Activated CD4-positive, alpha-beta T cell treated with anti-CD3 and anti-CD28 coated beads, Interleukin-2, Interleukin-4, amounts not matched to agents 100 ng/mL and 50 ng/mL, durations not matched to agents 16 hours and 8 hours (primary cell): ENCODE measurements at regions not wholly inside any gene's neighbourhood (a gene's known extent, or its start where the extent isn't known, plus 50 kb on each side); places are given as distances from the start of the nearest gene placed in this dataset.
"Not testable (repeated sequence)": the region's sequence is repeated elsewhere in the genome, so short reads cannot be mapped to it uniquely, and the experiment has no call there.

Experiments
- DNase-seq: peaks from one replicate; pipeline ENCODE4 v3.0.0-alpha.2; 2020; ENCODE audit warnings: low spot score

DNA sequence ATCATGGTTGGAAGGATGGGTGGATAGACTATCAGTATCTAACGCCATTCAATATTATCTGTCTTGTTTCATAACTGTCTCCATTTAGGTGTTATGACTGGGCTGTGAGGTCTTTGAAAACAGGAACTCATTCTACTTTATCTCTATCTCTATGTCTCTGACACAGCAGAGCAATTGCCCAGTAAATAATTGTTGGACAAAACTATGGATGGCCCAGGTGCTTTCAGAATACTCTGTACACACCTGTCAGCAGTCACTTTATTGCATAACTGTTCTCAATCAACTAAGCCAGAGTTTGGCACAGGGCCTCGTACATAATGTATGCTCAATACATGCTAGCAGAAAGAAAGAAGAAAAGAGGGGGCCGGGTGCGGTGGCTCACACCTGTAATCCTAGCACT is 210.3 kb downstream of the OPA1 start:
- no peak for DNase-seq

- DNase-seq, result no peak
Observed at GRCh38 chr3:193805448-193805847, 212.4 kb downstream of the OPA1 start.

GRCh38 chr3:193808317-193808716 is 215.3 kb downstream of the OPA1 start:
- DNase-seq, result no peak

- DNase-seq, result no peak
Observed at GRCh38 chr3:193809106-193809505, 216.1 kb downstream of the OPA1 start.

DNA sequence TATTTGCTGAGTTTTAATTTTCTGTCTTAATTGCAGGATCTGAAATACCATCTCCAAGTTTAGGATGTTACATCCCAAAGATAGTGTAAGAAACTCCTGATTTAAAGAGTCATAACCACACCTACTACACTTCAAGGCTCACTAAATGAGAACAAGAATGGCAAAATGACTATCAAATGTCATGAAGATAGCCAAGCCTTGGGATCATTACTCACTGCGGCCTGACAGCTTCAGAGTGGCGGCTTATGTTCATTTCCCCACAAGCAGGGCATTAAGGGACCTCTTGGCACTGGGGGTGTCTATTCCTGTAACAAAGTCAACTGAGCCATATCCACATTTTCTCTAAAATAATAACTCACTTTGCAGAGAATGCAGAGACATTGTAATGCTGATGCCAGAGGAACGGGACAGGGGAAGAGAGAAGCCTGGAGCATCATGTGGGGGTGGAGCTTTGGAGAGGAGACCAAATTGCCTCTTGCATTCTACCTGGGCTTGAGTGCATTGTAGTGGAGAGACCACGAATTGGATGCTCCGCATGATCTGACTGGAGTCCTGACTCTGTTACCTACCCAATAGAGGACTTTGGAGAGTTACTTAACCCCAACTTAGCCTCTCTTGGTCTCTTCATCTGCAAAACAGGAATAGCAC is 219.2 kb downstream of the OPA1 start:
- no peak for DNase-seq

DNA sequence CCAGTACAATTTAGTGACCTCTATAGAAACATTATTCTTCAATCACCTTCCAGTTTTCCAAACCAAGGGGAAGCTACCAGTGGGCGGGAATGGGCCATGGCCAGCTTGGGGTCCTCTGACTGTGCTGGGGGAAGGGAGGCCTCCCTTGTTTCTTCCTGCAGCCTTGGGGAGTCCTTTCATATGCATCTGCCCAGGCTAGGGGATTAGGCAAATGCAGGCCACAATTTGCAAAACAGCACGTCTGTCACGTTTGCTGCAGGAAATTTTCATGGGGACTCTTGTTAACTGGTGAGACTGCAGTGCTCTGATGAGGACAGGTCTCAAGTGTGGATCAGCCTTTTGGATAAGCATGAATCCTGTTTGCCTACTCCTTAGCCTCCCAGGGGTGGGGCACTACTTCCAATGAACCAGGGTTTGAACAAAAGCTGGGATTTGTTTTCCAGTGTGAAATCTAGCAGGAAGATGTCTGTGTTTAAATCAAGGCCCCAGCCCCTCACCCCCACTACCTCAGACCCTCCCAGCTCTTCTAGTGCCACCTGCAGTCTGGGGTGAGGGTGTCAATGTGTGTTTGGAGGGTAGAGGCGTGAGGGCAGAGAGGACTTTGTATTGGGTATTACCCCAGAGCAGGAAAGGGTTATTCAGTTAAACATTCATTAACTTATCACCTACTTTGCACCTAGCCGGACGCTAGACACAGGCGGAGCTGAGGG is 219.9 kb downstream of the OPA1 start:
- DNase-seq, result no peak

DNA sequence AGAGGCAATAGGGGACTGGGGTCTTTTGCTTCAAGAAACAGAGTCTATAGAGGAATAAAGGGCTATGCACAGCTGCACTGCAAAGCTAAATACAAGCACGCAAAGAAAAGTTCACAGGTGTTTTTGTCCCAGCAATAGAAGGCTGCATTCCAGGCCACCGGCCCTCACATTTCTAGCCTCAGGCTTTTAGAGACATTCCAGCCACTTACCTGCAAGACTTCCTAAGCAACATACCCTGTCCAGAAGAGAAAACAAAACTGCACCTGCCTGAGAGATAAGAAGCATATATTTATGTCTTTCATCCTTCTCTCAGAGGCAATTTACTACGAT is 220.5 kb downstream of the OPA1 start:
- DNase-seq, result no peak

DNA sequence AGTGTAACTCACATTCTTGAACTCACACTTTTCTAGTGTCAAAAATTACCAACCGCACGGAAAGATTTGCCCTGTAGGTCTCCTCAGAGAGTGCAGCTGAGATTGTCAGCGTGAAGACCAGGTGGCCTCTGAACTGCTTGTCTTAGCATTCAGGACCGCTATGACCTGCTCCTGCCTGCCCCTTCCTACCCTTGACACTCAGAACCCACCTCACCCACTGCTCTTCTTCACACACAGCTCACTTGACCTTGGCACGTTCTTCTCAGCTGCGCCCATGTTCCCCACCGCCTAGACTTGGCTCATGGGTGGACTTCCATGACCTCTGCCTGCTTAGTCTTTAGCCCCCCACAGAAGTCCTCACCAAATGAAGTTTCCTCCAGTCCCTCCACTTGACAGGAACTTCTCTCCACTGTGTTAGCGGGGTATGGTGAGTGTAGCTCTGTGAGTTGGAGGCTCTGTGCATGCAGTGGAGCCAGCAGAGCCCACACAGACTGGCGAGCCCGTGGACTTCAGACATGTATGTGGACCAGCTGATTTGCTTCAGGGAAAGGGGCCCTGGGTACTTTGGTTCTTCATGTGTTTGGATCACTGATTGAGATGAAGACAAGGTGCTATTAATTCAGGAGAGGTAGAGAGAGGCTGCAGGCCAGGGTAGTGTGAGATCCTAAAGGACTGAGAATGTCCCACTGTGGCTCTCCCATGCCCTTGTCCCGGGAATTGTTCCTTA is 221.3 kb downstream of the OPA1 start:
- no peak for DNase-seq

GRCh38 chr3:193815246-193816027 is 222.4 kb downstream of the OPA1 start:
- DNase-seq, result no peak

DNA sequence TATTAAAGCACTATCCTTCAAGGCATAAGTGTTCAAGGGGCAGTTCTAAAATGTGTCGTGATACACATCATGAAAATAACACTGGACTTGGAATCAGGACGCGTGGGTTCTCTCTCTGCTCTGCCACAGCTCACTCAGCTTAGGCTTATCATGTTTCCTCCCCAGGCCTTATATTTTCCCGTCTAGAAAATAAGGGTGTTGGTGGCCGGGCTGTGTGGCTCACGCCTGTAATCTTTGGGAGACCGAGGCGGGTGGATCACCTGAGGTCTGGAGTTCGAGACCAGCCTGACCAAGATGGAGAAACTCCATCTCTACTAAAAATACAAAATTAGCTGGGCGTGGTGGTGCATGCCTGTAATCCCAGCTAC is 223.0 kb downstream of the OPA1 start:
- DNase-seq, result no peak

GRCh38 chr3:193816656-193817311 is 223.8 kb downstream of the OPA1 start:
- no peak for DNase-seq

DNA sequence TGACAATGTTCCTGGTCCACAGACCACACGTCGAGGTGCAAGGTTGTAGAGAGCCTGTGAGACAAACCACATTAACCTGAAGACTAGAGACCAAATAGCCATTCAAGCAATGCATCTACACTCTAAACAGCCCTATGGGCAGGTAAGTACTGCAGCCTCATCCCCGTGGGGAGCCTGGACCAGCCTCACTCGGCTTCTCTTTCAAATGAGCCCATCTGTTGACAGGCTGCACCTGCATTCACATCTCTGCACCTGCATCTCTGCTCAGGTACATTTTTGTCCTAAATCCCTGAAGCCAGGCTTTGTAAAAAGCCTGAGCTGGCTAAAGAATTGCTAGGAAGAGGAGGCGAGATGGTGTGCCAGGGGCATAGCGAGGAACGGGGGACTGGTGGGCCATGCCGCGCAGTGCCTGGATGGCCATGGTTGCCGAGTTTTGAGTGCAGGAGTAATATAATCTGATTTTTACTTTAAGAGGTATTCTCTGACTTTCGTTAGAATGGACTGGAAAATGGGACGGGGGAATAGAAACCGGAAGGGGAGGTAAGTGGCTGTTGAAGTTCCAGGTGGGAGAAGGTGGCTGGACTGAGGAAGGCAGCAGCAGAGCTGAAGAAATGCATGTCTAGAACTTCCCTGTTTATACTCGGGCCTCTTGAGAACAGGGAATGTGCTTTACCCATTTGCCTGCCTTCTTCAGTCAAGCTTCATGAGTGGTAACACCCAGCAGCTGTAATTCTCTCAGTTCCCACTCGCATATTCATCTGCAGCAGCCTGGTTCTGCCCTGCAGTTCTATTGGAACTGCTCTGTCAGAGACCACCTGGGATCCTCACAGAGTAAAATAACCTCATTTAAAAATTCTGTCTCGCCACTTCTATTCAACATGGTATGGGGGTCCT is 226.4 kb downstream of the OPA1 start:
- DNase-seq, result no peak

- DNase-seq, result no peak
Observed at GRCh38 chr3:193821151-193821668, 228.2 kb downstream of the OPA1 start.

GRCh38 chr3:193822492-193823212 is 229.6 kb downstream of the OPA1 start:
- no peak for DNase-seq

GRCh38 chr3:193823213-193823605 is 230.2 kb downstream of the OPA1 start:
- DNase-seq, result not testable (repeated sequence)

GRCh38 chr3:193824365-193824764 is 231.4 kb downstream of the OPA1 start:
- no peak for DNase-seq

DNA sequence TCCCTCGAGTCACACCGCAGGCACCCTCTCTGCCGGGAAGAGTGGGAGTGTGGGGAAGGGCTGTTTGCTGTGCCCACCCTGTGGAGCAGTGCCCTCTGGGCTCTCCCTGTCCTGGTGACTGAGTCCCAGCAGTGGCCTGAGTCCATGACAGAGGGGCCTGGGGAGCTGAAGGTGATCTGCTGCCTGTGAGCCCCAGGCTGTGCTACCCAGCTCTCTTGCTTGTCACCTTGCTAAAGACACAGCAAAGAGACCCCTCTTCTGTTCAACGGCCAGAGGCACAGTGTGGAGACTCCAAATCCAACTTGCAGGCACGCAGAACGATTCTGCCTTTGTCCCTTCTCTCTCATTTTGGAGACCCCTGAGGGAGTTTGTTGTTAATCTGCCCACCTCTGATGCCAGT is 232.6 kb downstream of the OPA1 start:
- no peak for DNase-seq

DNA sequence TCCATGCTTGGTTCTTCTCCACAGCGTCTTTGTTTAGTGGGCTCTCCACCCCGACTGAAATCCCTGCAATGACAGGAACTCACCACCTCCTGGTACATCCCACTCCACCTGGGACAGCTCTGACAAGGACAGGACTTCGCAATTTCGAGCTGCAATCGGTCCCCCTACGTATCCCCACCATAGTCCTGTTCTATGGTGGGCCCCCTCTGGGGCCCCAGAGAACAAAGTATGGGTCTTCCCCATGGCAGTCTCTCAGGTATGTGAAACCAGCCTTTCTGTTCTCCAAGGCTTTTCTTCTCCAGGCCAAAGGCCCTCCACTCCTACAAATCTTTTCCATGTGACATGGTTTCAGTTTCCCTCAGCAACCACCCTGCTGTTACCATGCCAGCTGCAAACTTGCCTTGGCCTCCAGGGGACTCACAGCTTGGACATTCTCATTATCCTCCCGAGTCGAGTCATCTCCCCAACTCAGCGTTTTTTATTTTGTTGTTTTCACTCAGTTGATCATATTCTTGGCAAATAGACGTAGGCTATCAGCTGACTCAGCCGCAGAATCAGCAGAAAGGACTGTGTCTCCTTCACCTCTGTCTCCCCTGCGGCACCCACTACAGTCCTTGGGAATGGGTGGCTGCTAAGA is 233.3 kb downstream of the OPA1 start:
- DNase-seq, result no peak

DNA sequence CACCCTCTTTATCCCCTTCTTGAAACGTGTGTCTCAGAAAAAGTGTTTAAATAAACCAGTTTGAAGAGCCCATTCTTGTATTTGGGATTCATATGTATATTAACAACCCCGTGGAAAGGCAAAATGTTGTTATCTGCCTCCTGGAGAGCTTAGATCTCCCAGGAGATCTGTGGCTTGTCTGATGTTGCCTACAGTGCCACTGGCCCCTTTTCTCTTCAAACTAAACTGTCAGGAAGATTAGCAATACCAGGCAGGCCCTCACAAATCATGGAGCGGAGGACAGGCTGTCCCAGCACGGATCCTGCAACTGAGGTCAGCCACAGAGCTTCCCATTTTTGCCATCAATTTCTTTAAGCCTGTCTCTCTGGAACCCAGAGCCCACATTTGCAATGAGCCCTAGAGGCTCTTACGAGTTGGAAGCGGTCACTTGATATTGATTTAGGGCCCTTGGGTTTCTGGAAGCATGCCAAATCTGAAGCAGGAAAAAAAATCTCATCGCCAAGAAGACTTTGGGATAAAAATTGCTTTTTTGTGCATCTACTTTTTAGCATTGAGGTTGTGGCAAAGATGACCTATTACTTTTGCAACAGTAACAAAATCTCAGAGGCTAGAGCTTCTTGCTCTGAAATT is 234.1 kb downstream of the OPA1 start:
- DNase-seq, result no peak
